Retinal pigment epithelial cell (primary cell): ENCODE measurements at regions not wholly inside any gene's neighbourhood (a gene's known extent, or its start where the extent isn't known, plus 50 kb on each side); places are given as distances from the start of the nearest gene placed in this dataset.

Source experiments
- DNase-seq: peaks from one replicate; pipeline ENCODE4 v3.0.0-alpha.2; 2010; ENCODE audit warnings: low read depth
- H3K4me3 ChIP-seq: 2 replicates; pipeline ENCODE4 v1.5.1; 2011; ENCODE audit warnings: mild to moderate bottlenecking, low read length, control low read depth, moderate library complexity
- CTCF ChIP-seq: conservative IDR thresholded peaks from 2 replicates; pipeline ENCODE4 v1.5.1; 2011; ENCODE audit warnings: low read depth, low read length, control low read depth, inconsistent platforms

- TF ChIP-seq CTCF: no peak
- DNase-seq: peak; percentile 71
- H3K4me3 ChIP-seq: no peak overlapping the region
These were observed 890.7 kb upstream of the EPHA6 start for GRCh38 chr3:95923496-95924210.

- no peak for DNase-seq
- no peak overlapping the region for H3K4me3 ChIP-seq
- TF ChIP-seq CTCF: no peak
These were observed 887.4 kb upstream of the EPHA6 start for GRCh38 chr3:95926904-95927501.

- TF ChIP-seq CTCF: no peak
- no peak for DNase-seq
- no peak overlapping the region for H3K4me3 ChIP-seq
These were observed 880.2 kb upstream of the EPHA6 start for GRCh38 chr3:95934181-95934580.

GRCh38 chr3:95939235-95939809 is 875.1 kb upstream of the EPHA6 start:
- DNase-seq: no peak
- H3K4me3 ChIP-seq: no peak overlapping the region
- no peak for TF ChIP-seq CTCF

- no peak overlapping the region for H3K4me3 ChIP-seq
- no peak for DNase-seq
- no peak for TF ChIP-seq CTCF
These were observed 848.6 kb upstream of the EPHA6 start for GRCh38 chr3:95965704-95966336.

GRCh38 chr3:95971573-95971972 is 842.8 kb upstream of the EPHA6 start:
- no peak overlapping the region for H3K4me3 ChIP-seq
- TF ChIP-seq CTCF: no peak
- no peak for DNase-seq
